ENCODE measurements at regions not wholly inside any gene's neighbourhood (a gene's known extent, or its start where the extent isn't known, plus 50 kb on each side); places are given as distances from the start of the nearest gene placed in this dataset.

GRCh38 chr2:60091266-60091665 is 462.2 kb downstream of the BCL11A start:
- TF ChIP-seq CTCF (IDR thresholded peaks at IDR 0.05): no peak
- TF ChIP-seq POLR2A (IDR thresholded peaks at IDR 0.05): no peak
- no peak for TF ChIP-seq EP300 (IDR thresholded peaks at IDR 0.05)
